K562 (cell line): ENCODE measurements at regions not wholly inside any gene's neighbourhood (a gene's known extent, or its start where the extent isn't known, plus 50 kb on each side); places are given as distances from the start of the nearest gene placed in this dataset.

ENCODE experiments used
- AFF1 ChIP-seq, 2 experiments: fragments of 450-650 bp; IDR thresholded peaks; 2 replicates each; pipeline ENCODE4 v1.6.1; 2018; ENCODE audit warnings: mild to moderate bottlenecking in 2 of 2, low read depth in 1 of 2; ENCODE audit not compliant: partially characterized antibody in 2 of 2
- CHCHD3 ChIP-seq: fragments of 250-450 bp; sonication (Bioruptor Pico); IDR thresholded peaks from 2 replicates; pipeline ENCODE4 v2.1.2; 2022; ENCODE audit warnings: mild to moderate bottlenecking
- E4F1 ChIP-seq: fragments of 250-450 bp; sonication (Bioruptor Pico); IDR thresholded peaks from 2 replicates; pipeline ENCODE4 v1.5.0; 2021; ENCODE audit warnings: mild to moderate bottlenecking, borderline replicate concordance
- ETV6 ChIP-seq, 3 experiments: fragments of 150-350 bp in 1 of 3; sonication (generic) in 1 of 3; formaldehyde crosslinking in 1 of 3; IDR thresholded peaks; 2 replicates each; pipeline versions ENCODE4 v1.6.1 to v1.8.0; 2014 to 2022; ENCODE audit warnings: borderline replicate concordance in 2 of 3, low read depth in 2 of 3, antibody characterized with exemption in 1 of 3, low read length in 1 of 3, mild to moderate bottlenecking in 1 of 3, missing genetic modification reagents in 1 of 3
- FOXA1 ChIP-seq: fragments of 450-650 bp; IDR thresholded peaks from 2 replicates; pipeline ENCODE4 v1.6.1; 2016; ENCODE audit warnings: mild to moderate bottlenecking, borderline replicate concordance
- FUS ChIP-seq: fragments of 200-400 bp; formaldehyde crosslinking; optimal IDR thresholded peaks from 2 replicates; pipeline ENCODE3; 2017; ENCODE audit warnings: low read depth, low read length
- HDAC3 ChIP-seq: fragments of 450-650 bp; IDR thresholded peaks from 2 replicates; pipeline ENCODE4 v1.6.1; 2018; ENCODE audit warnings: borderline replicate concordance, mild to moderate bottlenecking, moderate library complexity; ENCODE audit not compliant: partially characterized antibody
- MEF2D ChIP-seq: conservative IDR thresholded peaks from 2 replicates; pipeline ENCODE4 v1.6.1; 2016; ENCODE audit warnings: low read depth, missing genetic modification characterization, missing compliant biosample characterization
- NR2F6 ChIP-seq: fragments of 450-650 bp; formaldehyde crosslinking; IDR thresholded peaks from 2 replicates; pipeline ENCODE4 v1.4.0; 2020; ENCODE audit warnings: mild to moderate bottlenecking
- PRMT5 ChIP-seq: sonication (generic); formaldehyde crosslinking; IDR thresholded peaks from 2 replicates; pipeline ENCODE4 v1.5.0; 2020; ENCODE audit warnings: missing genetic modification reagents
- RB1 ChIP-seq: fragments of 450-650 bp; IDR thresholded peaks from 2 replicates; pipeline ENCODE4 v1.6.1; 2017; ENCODE audit warnings: low read depth, mild to moderate bottlenecking
- RBM15 ChIP-seq: fragments of 200-400 bp; formaldehyde crosslinking; IDR thresholded peaks from 2 replicates; pipeline ENCODE4 v1.6.1; 2018; ENCODE audit warnings: mild to moderate bottlenecking, low read length, moderate library complexity; ENCODE audit not compliant: insufficient read depth
- SMARCE1 ChIP-seq: fragments of 450-650 bp; IDR thresholded peaks from 2 replicates; pipeline ENCODE4 v1.7.1; 2016; ENCODE audit warnings: mild to moderate bottlenecking
- TARDBP ChIP-seq: fragments of 450-650 bp; IDR thresholded peaks from 2 replicates; pipeline ENCODE4 v1.6.1; 2016
- TCFL5 ChIP-seq: fragments of 250-450 bp; sonication (Bioruptor Pico); conservative IDR thresholded peaks from 2 replicates; pipeline ENCODE4 v1.6.1; 2021; ENCODE audit warnings: mild to moderate bottlenecking, moderate library complexity, matching md5 sums
- THRAP3 ChIP-seq: fragments of 450-650 bp; IDR thresholded peaks from 2 replicates; pipeline ENCODE4 v1.6.1; 2016; ENCODE audit warnings: mild to moderate bottlenecking, inconsistent platforms, borderline replicate concordance
- XRCC4 ChIP-seq: IDR thresholded peaks from one replicate; pipeline ENCODE4 v1.6.1; 2011; ENCODE audit not compliant: insufficient read depth, insufficient read length; ENCODE audit errors: extremely low read depth
- YY1 ChIP-seq, 3 experiments: IDR thresholded peaks; 2 replicates each; pipeline ENCODE4 v1.6.1; 2011; ENCODE audit warnings: low read length in 2 of 3, mild to moderate bottlenecking in 2 of 3, moderate library complexity in 2 of 3, borderline replicate concordance in 1 of 3, control low read depth in 1 of 3, low read depth in 1 of 3; ENCODE audit not compliant: insufficient read depth in 3 of 3, insufficient replicate concordance in 2 of 3, control insufficient read depth in 1 of 3, insufficient read length in 1 of 3; ENCODE audit errors: extremely low read depth in 1 of 3
- ZBTB12 ChIP-seq: fragments of 250-450 bp; sonication (Bioruptor Pico); IDR thresholded peaks from 2 replicates; pipeline ENCODE4 v1.4.0; 2020
- ZNF239 ChIP-seq: fragments of 250-450 bp; sonication (Bioruptor Pico); IDR thresholded peaks from 2 replicates; pipeline ENCODE4 v1.4.0; 2020; ENCODE audit warnings: mild to moderate bottlenecking
- ZNF511 ChIP-seq: sonication (generic); formaldehyde crosslinking; IDR thresholded peaks from 2 replicates; pipeline ENCODE4 v1.8.0; 2022; ENCODE audit warnings: mild to moderate bottlenecking, missing genetic modification reagents

GRCh38 chr13:50613356-50613831 is 230.1 kb downstream of the DLEU7 start (continued):
- TF ChIP-seq XRCC4 = no peak
- TF ChIP-seq HDAC3 = peak; percentile 76
- TF ChIP-seq ZNF511 (CRISPR knock-in tag) = no peak
- no peak for TF ChIP-seq E4F1 (CRISPR knock-in tag)
- peak; percentile 59 for TF ChIP-seq ZBTB12 (CRISPR knock-in tag)
- no peak for TF ChIP-seq RBM15
- no peak for TF ChIP-seq FUS
- no peak for TF ChIP-seq FOXA1
- no peak for TF ChIP-seq ETV6 (IDR thresholded peaks at IDR 0.05; ENCODE audit: borderline replicate concordance in 1 of 2, low read depth in 2 of 2, low read length in 1 of 2)
- TF ChIP-seq ETV6 (CRISPR knock-in tag; IDR thresholded peaks at IDR 0.05; ENCODE audit: borderline replicate concordance) = no peak
- no peak for TF ChIP-seq PRMT5 (CRISPR knock-in tag)
- TF ChIP-seq NR2F6 (CRISPR knock-in tag) = no peak
- TF ChIP-seq RB1 = no peak
- TF ChIP-seq YY1 (IDR thresholded peaks at IDR 0.05; ENCODE audit: borderline replicate concordance in 1 of 3, control insufficient read depth in 1 of 3, extremely low read depth in 1 of 3, insufficient read depth in 3 of 3, insufficient read length in 1 of 3, insufficient replicate concordance in 2 of 3, low read depth in 1 of 3, low read length in 2 of 3) = no peak
- TF ChIP-seq MEF2D (tag) = no peak
- TF ChIP-seq THRAP3 = no peak
- TF ChIP-seq AFF1 (IDR thresholded peaks at IDR 0.05; ENCODE audit: low read depth in 1 of 2, partially characterized antibody in 2 of 2) = no peak
- no peak for TF ChIP-seq ZNF239 (CRISPR knock-in tag)
- TF ChIP-seq TARDBP = peak; percentile 66; the same call in 1 of the 2 replicates
- TF ChIP-seq CHCHD3 (CRISPR knock-in tag) = no peak
- TF ChIP-seq TCFL5 (CRISPR knock-in tag) = no peak
- TF ChIP-seq SMARCE1 = peak; percentile 89
